ENCODE measurements at regions not wholly inside any gene's neighbourhood (a gene's known extent, or its start where the extent isn't known, plus 50 kb on each side); places are given as distances from the start of the nearest gene placed in this dataset.

GRCh38 chr6:14693301-14694192 lies 552.3 kb upstream of the JARID2 start:
- TF ChIP-seq CTCF (IDR thresholded peaks at IDR 0.05; ENCODE audit: low read length) (no peak), EZH2 (optimal IDR thresholded peaks at IDR 0.05; ENCODE audit: low read depth, low read length) (no peak), EZH2phosphoT487 (IDR thresholded peaks at IDR 0.05; ENCODE audit: low read length) (no peak)

All from MM.1S (cell line).